Stimulated activated CD4-positive, alpha-beta T cell treated with anti-CD3 and anti-CD28 coated beads, Interleukin-1b, Interleukin-23, amount 100 ng/mL, for 24 hours (primary cell): ENCODE measurements at regions not wholly inside any gene's neighbourhood (a gene's known extent, or its start where the extent isn't known, plus 50 kb on each side); places are given as distances from the start of the nearest gene placed in this dataset.
"Not testable (repeated sequence)": the region's sequence is repeated elsewhere in the genome, so short reads cannot be mapped to it uniquely, and the experiment has no call there.

Source experiments
- DNase-seq, 4 experiments: peaks; one replicate each; pipeline ENCODE4 v3.0.0-alpha.2; 2020; ENCODE audit warnings: low read depth in 4 of 4, low spot score in 1 of 4

GRCh38 chr4:138407329-138407728 lies 165.2 kb upstream of the SLC7A11 start:
- no peak for DNase-seq

GRCh38 chr4:138406876-138407275 lies 164.7 kb upstream of the SLC7A11 start:
- DNase-seq: no peak

- DNase-seq: no peak
Measured at GRCh38 chr4:138405934-138406567, 163.9 kb upstream of the SLC7A11 start.

GRCh38 chr4:138405466-138405891 lies 163.3 kb upstream of the SLC7A11 start:
- DNase-seq: no peak

- no peak for DNase-seq
Measured at GRCh38 chr4:138404801-138405200, 162.7 kb upstream of the SLC7A11 start.

- DNase-seq: no peak
Measured at GRCh38 chr4:138404251-138404650, 162.1 kb upstream of the SLC7A11 start.

GRCh38 chr4:138401334-138401733 lies 159.2 kb upstream of the SLC7A11 start:
- DNase-seq: no peak

- DNase-seq: no peak
Measured at GRCh38 chr4:138400543-138400942, 158.4 kb upstream of the SLC7A11 start.

GRCh38 chr4:138400066-138400465 lies 157.9 kb upstream of the SLC7A11 start:
- DNase-seq: no peak

GRCh38 chr4:138399081-138399480 lies 156.9 kb upstream of the SLC7A11 start:
- DNase-seq: no peak

GRCh38 chr4:138398322-138398721 lies 156.2 kb upstream of the SLC7A11 start:
- DNase-seq: no peak

GRCh38 chr4:138393886-138394610 lies 151.9 kb upstream of the SLC7A11 start:
- DNase-seq: no peak

GRCh38 chr4:138392751-138393308 lies 150.7 kb upstream of the SLC7A11 start:
- no peak for DNase-seq

- DNase-seq: no peak
Measured at GRCh38 chr4:138389976-138390685, 148.0 kb upstream of the SLC7A11 start.

- DNase-seq: no peak
Measured at GRCh38 chr4:138374947-138375346, 132.8 kb upstream of the SLC7A11 start.

- DNase-seq: no peak
Measured at GRCh38 chr4:138367942-138368341, 125.8 kb upstream of the SLC7A11 start.

GRCh38 chr4:138352446-138352845 lies 110.3 kb upstream of the SLC7A11 start:
- DNase-seq: not testable (repeated sequence)

- no peak for DNase-seq
Measured at GRCh38 chr4:138348055-138348454, 105.9 kb upstream of the SLC7A11 start.

- no peak for DNase-seq
Measured at GRCh38 chr4:138347561-138347960, 105.4 kb upstream of the SLC7A11 start.

GRCh38 chr4:138344851-138345250 lies 102.7 kb upstream of the SLC7A11 start:
- no peak for DNase-seq

- no peak for DNase-seq
Measured at GRCh38 chr4:138344054-138344453, 101.9 kb upstream of the SLC7A11 start.
